Left ventricle myocardium inferior (tissue), 1 donor: ENCODE measurements at regions not wholly inside any gene's neighbourhood (a gene's known extent, or its start where the extent isn't known, plus 50 kb on each side); places are given as distances from the start of the nearest gene placed in this dataset.
"Not testable (repeated sequence)": the region's sequence is repeated elsewhere in the genome, so short reads cannot be mapped to it uniquely, and the experiment has no call there.

Experiments
- DNase-seq: peaks from one replicate; pipeline ENCODE4 v3.0.0-alpha.2; 2020
- H3K27ac ChIP-seq: fragments of 200-600 bp; replicated peaks from 2 replicates; pipeline ENCODE4 v1.8.0; 2021
- H3K27me3 ChIP-seq: fragments of 200-600 bp; 2 replicates; pipeline ENCODE4 v1.8.0; 2021; ENCODE audit warnings: low read depth
- H3K36me3 ChIP-seq: fragments of 200-600 bp; 2 replicates; pipeline ENCODE4 v1.8.0; 2021
- H3K4me1 ChIP-seq: fragments of 200-600 bp; 2 replicates; pipeline ENCODE4 v1.8.0; 2021
- H3K4me3 ChIP-seq: fragments of 200-600 bp; 2 replicates; pipeline ENCODE4 v1.8.0; 2021; ENCODE audit warnings: mild to moderate bottlenecking, moderate library complexity
- H3K9me3 ChIP-seq: fragments of 200-600 bp; replicated peaks from 2 replicates; pipeline ENCODE4 v1.8.0; 2021
- CTCF ChIP-seq: fragments of 200-600 bp; IDR thresholded peaks from 2 replicates; pipeline ENCODE4 v1.8.0; 2021; ENCODE audit warnings: antibody characterized with exemption, mild to moderate bottlenecking, borderline replicate concordance
- intact Hi-C: fragments of 100-400 bp; cut with micrococcal nuclease; formaldehyde crosslinking; loops from one replicate; pipeline ENCODE4 v1.11.0; 2022
- donor health status: DM: no; HTN: yes; CAD: no; lungs with severe emphysema.

DNA sequence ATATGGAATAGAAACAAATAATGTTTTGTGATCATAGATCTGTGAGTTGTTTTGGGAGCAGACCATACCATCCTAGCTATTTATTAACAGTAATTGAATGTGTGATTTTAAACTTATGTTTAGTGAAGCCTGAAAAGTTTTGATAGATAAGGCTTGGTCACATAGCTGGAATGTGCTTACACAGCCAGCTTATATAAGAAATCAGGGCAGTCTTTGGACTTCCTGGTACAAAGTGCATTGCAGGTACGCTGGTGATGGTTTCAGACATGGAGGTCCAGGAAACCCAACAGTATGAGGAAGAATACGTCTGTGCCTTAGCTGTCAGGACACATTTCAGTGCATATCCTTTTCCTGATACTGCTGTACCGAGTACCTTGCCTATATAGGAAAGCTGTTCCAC, 2316.2 kb upstream of the PCDH20 start:
- Histone ChIP-seq H3K4me1 (no peaks in the 10 kb centered on the region), H3K27me3 (no peaks in the 10 kb centered on the region), H3K27ac (no peak overlapping the region), H3K4me3 (no peak overlapping the region), H3K9me3 (peaks cover 10% of the 10 kb centered on the region), H3K36me3 (no peaks in the 10 kb centered on the region)
- intact Hi-C loops: no loop called here
- no peak for DNase-seq
- no peak for TF ChIP-seq CTCF

DNA sequence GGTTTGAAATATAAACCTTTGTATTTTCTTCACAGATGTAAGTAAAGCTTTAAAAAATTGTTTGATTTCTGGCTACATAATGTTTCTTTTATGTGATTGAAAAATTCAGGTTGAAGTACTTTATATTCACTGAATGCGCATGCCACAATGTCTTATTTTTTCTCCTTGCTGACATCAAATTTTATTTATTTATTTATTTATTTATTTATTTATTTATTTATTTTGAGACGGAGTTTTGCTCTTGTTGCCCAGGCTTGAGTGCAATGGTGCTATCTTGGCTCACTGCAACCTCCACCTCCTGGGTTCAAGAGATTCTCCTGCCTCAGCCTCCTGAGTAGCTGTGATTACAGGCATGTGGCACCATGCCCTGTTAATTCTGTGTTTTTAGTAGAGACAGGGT, 2296.5 kb upstream of the PCDH20 start:
- DNase-seq, H3K4me1 ChIP-seq, intact Hi-C loops: not testable (repeated sequence)

GRCh38 chr13:63706751-63707150, 2291.1 kb upstream of the PCDH20 start:
- Histone ChIP-seq H3K36me3 (no peaks in the 10 kb centered on the region), H3K4me1 (no peaks in the 10 kb centered on the region), H3K27me3 (no peaks in the 10 kb centered on the region), H3K4me3 (no peak overlapping the region), H3K9me3 (no peaks in the 10 kb centered on the region), H3K27ac (no peak overlapping the region)
- intact Hi-C loops: no loop called here
- DNase-seq: no peak
- no peak for TF ChIP-seq CTCF

More for the DNA sequence above, 2296.5 kb upstream of the PCDH20 start:
- not testable (repeated sequence) for H3K27me3 ChIP-seq, H3K36me3 ChIP-seq, H3K4me3 ChIP-seq, H3K27ac ChIP-seq, H3K9me3 ChIP-seq

DNA sequence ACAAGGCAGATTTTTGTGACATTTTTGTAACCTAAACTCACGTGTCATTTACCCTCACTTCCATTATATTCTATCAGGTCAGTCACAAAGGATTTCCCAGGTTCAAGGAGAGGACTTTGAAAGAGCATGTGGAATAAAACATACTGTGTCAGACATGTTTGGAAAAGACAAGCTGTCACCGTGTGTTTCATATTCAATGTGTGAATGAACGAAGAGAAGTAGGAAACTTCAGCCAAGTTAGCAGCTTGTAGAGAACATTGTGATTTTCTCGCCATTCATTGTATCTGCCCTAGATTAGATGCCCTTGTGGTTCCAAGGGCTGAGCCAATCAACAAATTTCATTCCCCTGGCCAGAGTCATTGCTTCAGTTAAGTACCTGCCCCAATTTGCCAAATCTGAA, 2288.9 kb upstream of the PCDH20 start:
- Histone ChIP-seq H3K27ac (no peak overlapping the region), H3K27me3 (no peaks in the 10 kb centered on the region), H3K4me1 (no peaks in the 10 kb centered on the region), H3K4me3 (no peak overlapping the region), H3K9me3 (no peaks in the 10 kb centered on the region), H3K36me3 (no peaks in the 10 kb centered on the region)
- TF ChIP-seq CTCF: no peak
- intact Hi-C loops: no loop called here
- no peak for DNase-seq

DNA sequence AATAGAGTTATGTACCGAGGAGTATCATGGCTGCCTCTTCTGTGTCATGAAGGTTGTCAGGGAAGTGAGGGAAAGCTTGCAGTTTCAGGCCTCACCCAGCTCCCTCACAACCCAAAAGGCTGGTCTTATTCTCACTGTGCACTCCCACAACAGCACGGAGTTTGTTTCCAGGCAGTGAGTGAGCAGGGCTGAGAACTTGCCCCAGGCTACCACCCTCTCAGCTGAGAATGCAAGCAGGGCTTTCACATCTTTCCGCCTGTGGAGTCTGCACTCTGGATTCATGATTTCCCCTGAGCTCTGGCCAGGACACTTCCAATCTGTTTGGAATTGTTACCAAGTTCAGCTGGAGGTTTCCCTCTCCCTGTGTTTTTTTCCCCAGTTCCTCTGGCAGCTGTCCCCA, 2284.7 kb upstream of the PCDH20 start:
- Histone ChIP-seq H3K36me3 (no peaks in the 10 kb centered on the region), H3K4me3 (no peak overlapping the region), H3K9me3 (peaks cover under 1% of the 10 kb centered on the region), H3K27ac (no peak overlapping the region), H3K4me1 (no peaks in the 10 kb centered on the region), H3K27me3 (no peaks in the 10 kb centered on the region)
- TF ChIP-seq CTCF: no peak
- DNase-seq: no peak
- intact Hi-C loops: no loop called here

DNA sequence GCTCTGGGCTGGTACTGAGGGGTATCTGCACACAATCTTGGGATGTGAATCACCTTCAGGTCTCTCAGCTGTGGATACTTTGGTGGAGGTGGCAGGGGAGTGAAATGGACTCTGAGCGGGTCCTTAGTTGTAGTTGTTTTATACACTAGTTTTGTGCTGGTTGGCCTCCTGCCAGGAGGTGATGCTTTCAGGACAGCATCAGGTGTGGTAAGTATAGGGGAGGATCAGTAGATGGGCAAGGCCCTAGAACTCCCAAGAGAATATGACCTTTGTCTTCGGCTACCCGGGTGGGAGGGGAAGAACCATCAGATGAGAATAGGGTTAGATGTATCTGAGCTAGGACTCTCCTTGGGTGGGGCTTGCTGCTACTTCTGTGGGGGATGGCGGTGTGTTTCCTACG, 2284.3 kb upstream of the PCDH20 start:
- Histone ChIP-seq H3K36me3 (no peaks in the 10 kb centered on the region), H3K4me3 (no peak overlapping the region), H3K4me1 (no peaks in the 10 kb centered on the region), H3K9me3 (peaks cover 3% of the 10 kb centered on the region), H3K27me3 (no peaks in the 10 kb centered on the region), H3K27ac (no peak overlapping the region)
- intact Hi-C loops: no loop called here
- no peak for TF ChIP-seq CTCF
- no peak for DNase-seq
